HL-60 (cell line): ENCODE measurements at regions not wholly inside any gene's neighbourhood (a gene's known extent, or its start where the extent isn't known, plus 50 kb on each side); places are given as distances from the start of the nearest gene placed in this dataset.

Source experiments
- DNase-seq, 2 experiments: peaks; one replicate each; pipeline ENCODE4 v3.0.0-alpha.2; 2010 to 2020; ENCODE audit warnings: low read depth in 1 of 2, low spot score in 1 of 2
- H3K27ac ChIP-seq: fragments of 250-450 bp; sonication (Bioruptor Pico); replicated peaks from 2 replicates; pipeline ENCODE4 v1.5.1; 2020; ENCODE audit warnings: mild to moderate bottlenecking, moderate library complexity
- H3K27me3 ChIP-seq: fragments of 250-450 bp; sonication (Bioruptor Pico); 2 replicates; pipeline ENCODE4 v1.5.1; 2021; ENCODE audit warnings: mild to moderate bottlenecking, moderate library complexity; ENCODE audit not compliant: insufficient read depth, poor library complexity, severe bottlenecking
- H3K4me3 ChIP-seq: replicated peaks from 2 replicates; pipeline ENCODE4 v1.5.1; 2011; ENCODE audit warnings: mild to moderate bottlenecking, control low read depth, low read length; ENCODE audit not compliant: insufficient read depth
- GABPA ChIP-seq: IDR thresholded peaks from 2 replicates; pipeline ENCODE4 v1.6.1; 2012; ENCODE audit warnings: low read depth
- POLR2AphosphoS5 ChIP-seq: IDR thresholded peaks from 2 replicates; pipeline ENCODE4 v1.6.1; 2012; ENCODE audit warnings: low read depth
- SPI1 ChIP-seq: IDR thresholded peaks from 2 replicates; pipeline ENCODE4 v1.6.1; 2012; ENCODE audit warnings: low read depth, mild to moderate bottlenecking, borderline replicate concordance
- TF ChIP-seq, protein P1 (sequence below): IDR thresholded peaks from one replicate; pipeline ENCODE4 v1.5.1; 2011; ENCODE audit warnings: low read length, control low read depth, inconsistent platforms; ENCODE audit not compliant: insufficient read depth
- TF ChIP-seq, protein P2 (sequence below): IDR thresholded peaks from 2 replicates; pipeline ENCODE4 v1.6.1; 2012; ENCODE audit warnings: low read depth; ENCODE audit not compliant: insufficient replicate concordance

DNA sequence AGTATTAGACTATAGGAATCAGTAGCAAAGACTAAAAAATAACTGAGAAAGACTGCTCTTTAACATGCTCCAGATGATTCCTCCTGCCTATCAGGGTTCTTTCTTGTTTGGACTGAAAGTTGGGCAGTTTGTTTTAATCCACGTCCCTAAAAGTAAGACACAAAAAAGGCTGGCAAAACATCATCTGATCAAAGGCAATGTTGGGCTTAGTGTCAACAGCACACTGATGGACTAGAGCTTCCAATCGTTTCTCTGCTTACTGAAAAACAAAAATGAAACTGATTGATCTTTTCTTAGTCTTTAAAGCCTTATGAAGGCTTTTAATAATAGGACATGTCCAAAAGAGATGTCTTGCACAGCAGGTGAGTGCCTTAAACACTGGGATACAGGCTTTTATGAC, 1567.9 kb upstream of the PRR20A start:
- TF ChIP-seq, protein P1, sequence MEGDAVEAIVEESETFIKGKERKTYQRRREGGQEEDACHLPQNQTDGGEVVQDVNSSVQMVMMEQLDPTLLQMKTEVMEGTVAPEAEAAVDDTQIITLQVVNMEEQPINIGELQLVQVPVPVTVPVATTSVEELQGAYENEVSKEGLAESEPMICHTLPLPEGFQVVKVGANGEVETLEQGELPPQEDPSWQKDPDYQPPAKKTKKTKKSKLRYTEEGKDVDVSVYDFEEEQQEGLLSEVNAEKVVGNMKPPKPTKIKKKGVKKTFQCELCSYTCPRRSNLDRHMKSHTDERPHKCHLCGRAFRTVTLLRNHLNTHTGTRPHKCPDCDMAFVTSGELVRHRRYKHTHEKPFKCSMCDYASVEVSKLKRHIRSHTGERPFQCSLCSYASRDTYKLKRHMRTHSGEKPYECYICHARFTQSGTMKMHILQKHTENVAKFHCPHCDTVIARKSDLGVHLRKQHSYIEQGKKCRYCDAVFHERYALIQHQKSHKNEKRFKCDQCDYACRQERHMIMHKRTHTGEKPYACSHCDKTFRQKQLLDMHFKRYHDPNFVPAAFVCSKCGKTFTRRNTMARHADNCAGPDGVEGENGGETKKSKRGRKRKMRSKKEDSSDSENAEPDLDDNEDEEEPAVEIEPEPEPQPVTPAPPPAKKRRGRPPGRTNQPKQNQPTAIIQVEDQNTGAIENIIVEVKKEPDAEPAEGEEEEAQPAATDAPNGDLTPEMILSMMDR, result no peak
- TF ChIP-seq, protein P2, sequence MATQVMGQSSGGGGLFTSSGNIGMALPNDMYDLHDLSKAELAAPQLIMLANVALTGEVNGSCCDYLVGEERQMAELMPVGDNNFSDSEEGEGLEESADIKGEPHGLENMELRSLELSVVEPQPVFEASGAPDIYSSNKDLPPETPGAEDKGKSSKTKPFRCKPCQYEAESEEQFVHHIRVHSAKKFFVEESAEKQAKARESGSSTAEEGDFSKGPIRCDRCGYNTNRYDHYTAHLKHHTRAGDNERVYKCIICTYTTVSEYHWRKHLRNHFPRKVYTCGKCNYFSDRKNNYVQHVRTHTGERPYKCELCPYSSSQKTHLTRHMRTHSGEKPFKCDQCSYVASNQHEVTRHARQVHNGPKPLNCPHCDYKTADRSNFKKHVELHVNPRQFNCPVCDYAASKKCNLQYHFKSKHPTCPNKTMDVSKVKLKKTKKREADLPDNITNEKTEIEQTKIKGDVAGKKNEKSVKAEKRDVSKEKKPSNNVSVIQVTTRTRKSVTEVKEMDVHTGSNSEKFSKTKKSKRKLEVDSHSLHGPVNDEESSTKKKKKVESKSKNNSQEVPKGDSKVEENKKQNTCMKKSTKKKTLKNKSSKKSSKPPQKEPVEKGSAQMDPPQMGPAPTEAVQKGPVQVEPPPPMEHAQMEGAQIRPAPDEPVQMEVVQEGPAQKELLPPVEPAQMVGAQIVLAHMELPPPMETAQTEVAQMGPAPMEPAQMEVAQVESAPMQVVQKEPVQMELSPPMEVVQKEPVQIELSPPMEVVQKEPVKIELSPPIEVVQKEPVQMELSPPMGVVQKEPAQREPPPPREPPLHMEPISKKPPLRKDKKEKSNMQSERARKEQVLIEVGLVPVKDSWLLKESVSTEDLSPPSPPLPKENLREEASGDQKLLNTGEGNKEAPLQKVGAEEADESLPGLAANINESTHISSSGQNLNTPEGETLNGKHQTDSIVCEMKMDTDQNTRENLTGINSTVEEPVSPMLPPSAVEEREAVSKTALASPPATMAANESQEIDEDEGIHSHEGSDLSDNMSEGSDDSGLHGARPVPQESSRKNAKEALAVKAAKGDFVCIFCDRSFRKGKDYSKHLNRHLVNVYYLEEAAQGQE, result no peak
- TF ChIP-seq SPI1, result no peak
- no peak for TF ChIP-seq GABPA
- TF ChIP-seq POLR2AphosphoS5, result no peak
- no peak overlapping the region for H3K27ac ChIP-seq
- H3K27me3 ChIP-seq, result no peaks in the 10 kb centered on the region
- DNase-seq, result no peak
- no peak overlapping the region for H3K4me3 ChIP-seq

DNA sequence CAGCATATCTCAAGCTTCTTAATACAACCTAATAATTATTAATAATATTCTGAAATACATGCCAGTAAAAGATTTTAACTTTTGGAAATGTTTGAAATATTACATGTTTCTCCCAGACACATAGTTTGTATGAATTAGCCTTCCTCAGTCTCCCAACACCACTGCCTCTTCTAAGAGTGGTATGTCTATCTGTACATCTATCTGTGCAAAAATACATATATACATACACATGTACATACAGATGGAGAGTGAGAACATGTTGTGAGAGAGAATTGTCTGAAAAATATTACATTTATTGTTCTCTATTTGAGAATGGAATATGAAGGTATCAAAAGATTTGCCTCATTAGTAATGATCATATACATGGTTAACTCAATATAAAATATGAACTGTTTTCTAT, 1567.2 kb upstream of the PRR20A start:
- Histone ChIP-seq H3K4me3 (no peak overlapping the region), H3K27ac (no peak overlapping the region), H3K27me3 (no peaks in the 10 kb centered on the region)
- no peak for DNase-seq
- TF ChIP-seq POLR2AphosphoS5 (no peak), SPI1 (no peak), GABPA (no peak)
- TF ChIP-seq, protein P2, result no peak
- TF ChIP-seq, protein P1, result no peak

DNA sequence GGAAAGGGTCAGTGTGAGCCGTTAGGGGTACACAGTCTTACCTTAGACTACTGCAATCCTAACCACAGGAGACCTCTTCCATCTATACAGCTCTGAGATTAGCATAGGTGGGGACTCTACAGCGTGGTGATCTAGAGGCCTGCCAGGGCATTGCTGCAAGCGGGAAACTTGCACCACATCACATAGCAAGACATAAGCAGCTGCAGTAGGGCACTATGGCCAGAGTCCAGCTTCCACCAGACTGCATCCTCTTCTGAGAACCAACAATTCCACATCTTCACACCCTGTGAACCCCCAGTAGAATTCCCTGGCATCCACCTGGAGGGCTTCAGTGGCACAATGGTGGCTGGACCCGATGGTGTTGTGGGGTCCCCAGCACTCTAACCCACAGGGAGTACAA, 1564.3 kb upstream of the PRR20A start:
- Histone ChIP-seq H3K27me3 (no peaks in the 10 kb centered on the region), H3K4me3 (no peak overlapping the region), H3K27ac (no peak overlapping the region)
- TF ChIP-seq POLR2AphosphoS5 (no peak), GABPA (no peak), SPI1 (no peak)
- TF ChIP-seq, protein P2, result no peak
- TF ChIP-seq, protein P1, result no peak
- no peak for DNase-seq
